OCI-LY1 (cell line): ENCODE measurements at regions not wholly inside any gene's neighbourhood (a gene's known extent, or its start where the extent isn't known, plus 50 kb on each side); places are given as distances from the start of the nearest gene placed in this dataset.

Experiments used
- CTCF ChIP-seq: fragments of 200-600 bp; sonication (generic), shearing (Covaris generic); IDR thresholded peaks from 2 replicates; pipeline ENCODE4 v1.5.1; 2017; ENCODE audit warnings: mild to moderate bottlenecking, antibody characterized with exemption, low read length, moderate library complexity, mixed read lengths
- EZH2 ChIP-seq: fragments of 200-600 bp; sonication (generic), shearing (Covaris generic); IDR thresholded peaks from 2 replicates; pipeline ENCODE4 v1.8.0; 2017; ENCODE audit warnings: borderline replicate concordance, mixed run types, mild to moderate bottlenecking, antibody characterized with exemption, low read length, moderate library complexity, mixed read lengths

GRCh38 chr13:38429916-38430315, 80.3 kb downstream of the UFM1 start:
- no peak for TF ChIP-seq EZH2
- no peak for TF ChIP-seq CTCF
